ENCODE measurements at regions not wholly inside any gene's neighbourhood (a gene's known extent, or its start where the extent isn't known, plus 50 kb on each side); places are given as distances from the start of the nearest gene placed in this dataset.

DNA sequence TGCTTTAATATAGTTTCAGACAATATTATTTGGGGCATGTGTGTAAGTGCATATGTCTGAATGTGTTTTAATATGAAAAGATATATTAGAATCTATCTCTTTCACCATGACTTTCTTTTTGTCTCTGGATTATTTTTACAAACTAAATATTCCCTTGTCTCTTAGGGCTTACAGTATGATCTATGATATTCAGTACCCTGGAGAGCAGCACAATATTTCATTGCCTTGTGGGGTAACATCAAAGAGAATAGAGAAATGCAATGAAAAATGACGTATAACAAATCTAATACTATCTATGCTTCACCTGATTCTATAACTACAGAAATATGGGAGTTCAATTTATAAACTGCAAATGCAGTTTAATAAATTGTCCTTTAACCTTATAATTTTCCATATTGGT lies 2084.5 kb downstream of the MRPL39 start:
- Histone ChIP-seq H4K91ac (replicated peaks; ENCODE audit: insufficient read length, low read length) (no peak overlapping the region), H3K9ac (replicated peaks in 1 of 4; ENCODE audit: extremely low read depth in 1 of 4, low read depth in 3 of 4, low read length in 3 of 4) (no peak overlapping the region), H3K18ac (ENCODE audit: extremely low read depth, low read length) (no peak overlapping the region), H2AK5ac (ENCODE audit: low read depth, low read length) (no peak overlapping the region), H4K20me1 (replicated peaks in 1 of 2; ENCODE audit: control insufficient read depth in 1 of 2, insufficient read depth in 2 of 2, low read length in 2 of 2) (no peaks in the 10 kb centered on the region), H3K4me1 (replicated peaks in 1 of 4; ENCODE audit: control insufficient read depth in 3 of 4, insufficient read depth in 4 of 4, low read length in 3 of 4) (no peaks in the 10 kb centered on the region), H3K79me2 (ENCODE audit: control insufficient read depth in 1 of 2, insufficient read depth in 2 of 2, low read length in 2 of 2) (no peaks in the 10 kb centered on the region), H3K79me1 (ENCODE audit: low read depth, low read length) (no peaks in the 10 kb centered on the region), H2AFZ (ENCODE audit: low read length) (no peak overlapping the region), H4K5ac (ENCODE audit: insufficient read length, low read depth, low read length) (no peak overlapping the region), H3K4ac (replicated peaks; ENCODE audit: insufficient read length, low read depth, low read length) (no peak overlapping the region), H3K56ac (replicated peaks; ENCODE audit: insufficient read length, low read depth, low read length) (no peak overlapping the region), H3K4me3 (ENCODE audit: extremely low read depth in 1 of 4, insufficient read depth in 2 of 4, low read depth in 3 of 4, low read length in 4 of 4) (no peak overlapping the region), H2BK120ac (replicated peaks; ENCODE audit: low read depth, low read length) (no peak overlapping the region), H2BK5ac (ENCODE audit: low read depth, low read length) (no peak overlapping the region), H2BK12ac (ENCODE audit: low read depth, low read length) (no peak overlapping the region), H2BK15ac (ENCODE audit: low read length) (no peak overlapping the region), H3K27ac (ENCODE audit: low read depth, low read length) (no peak overlapping the region), H3K23ac (ENCODE audit: insufficient read length) (no peak overlapping the region), H3K9me3 (ENCODE audit: insufficient read depth in 2 of 2, low read depth in 1 of 2, low read length in 1 of 2) (no peaks in the 10 kb centered on the region), H3K27me3 (replicated peaks in 1 of 4; ENCODE audit: control insufficient read depth in 3 of 4, extremely low read depth in 1 of 4, insufficient read depth in 3 of 4, low read length in 3 of 4) (no peaks in the 10 kb centered on the region), H4K8ac (ENCODE audit: extremely low read depth, insufficient read depth, low read length) (no peak overlapping the region), H3K4me2 (ENCODE audit: insufficient read depth in 1 of 2, low read depth in 2 of 2, low read length in 2 of 2) (no peak overlapping the region), H3K23me2 (ENCODE audit: low read depth, low read length) (no peaks in the 10 kb centered on the region), H3K14ac (ENCODE audit: insufficient read length) (no peak overlapping the region), H3K36me3 (ENCODE audit: control insufficient read depth in 2 of 4, insufficient read depth in 4 of 4, low read length in 3 of 4) (no peaks in the 10 kb centered on the region), H2BK20ac (ENCODE audit: low read length) (no peak overlapping the region)
- POLR2A ChIA-PET (ENCODE audit: partially characterized antibody) = no interaction called here
- 82% methylated on average over 1 of the region's 1 CpG; no CpG with 5 or more reads in 1 of the 2 experiments for WGBS, 2 experiments (ENCODE audit: extremely low coverage in 1 of 2, insufficient coverage in 1 of 2, insufficient read length in 1 of 2, insufficient replicate concordance in 2 of 2, low coverage in 1 of 2, low lambda C conversion rate in 2 of 2, missing lambda C conversion rate in 1 of 2)
- DNase-seq (ENCODE audit: low read depth in 1 of 2, low spot score in 2 of 2) = no peak
- CTCF ChIA-PET (ENCODE audit: partially characterized antibody) = no interaction called here
- no peak for FAIRE-seq
- TF ChIP-seq POLR2A (IDR thresholded peaks at IDR 0.05; ENCODE audit: control extremely low read depth in 1 of 2, low read depth in 2 of 2, low read length in 2 of 2) (no peak), MAFK (IDR thresholded peaks at IDR 0.05; ENCODE audit: low read depth, low read length) (no peak), BCL11A (IDR thresholded peaks at IDR 0.05; ENCODE audit: low read depth in 2 of 2, low read length in 2 of 2) (no peak), EP300 (IDR thresholded peaks at IDR 0.05; ENCODE audit: borderline replicate concordance in 1 of 2, low read depth in 2 of 2, low read length in 2 of 2) (no peak), JUN (IDR thresholded peaks at IDR 0.05; ENCODE audit: low read depth, low read length) (no peak), CEBPB (IDR thresholded peaks at IDR 0.05; ENCODE audit: low read depth, low read length) (no peak), TCF12 (IDR thresholded peaks at IDR 0.05; ENCODE audit: low read depth, low read length) (no peak), SP1 (IDR thresholded peaks at IDR 0.05; ENCODE audit: low read depth, low read length) (no peak), CHD1 (IDR thresholded peaks at IDR 0.05; ENCODE audit: low read depth, low read length) (no peak), RNF2 (IDR thresholded peaks at IDR 0.05; ENCODE audit: borderline replicate concordance, low read depth, low read length, missing control alignments, poor library complexity, severe bottlenecking) (no peak), JUND (IDR thresholded peaks at IDR 0.05; ENCODE audit: low read length) (no peak), KDM5A (IDR thresholded peaks at IDR 0.05; ENCODE audit: low read length) (no peak), POLR2AphosphoS5 (IDR thresholded peaks at IDR 0.05; ENCODE audit: low read depth, low read length) (no peak)
- TF ChIP-seq, protein P1, sequence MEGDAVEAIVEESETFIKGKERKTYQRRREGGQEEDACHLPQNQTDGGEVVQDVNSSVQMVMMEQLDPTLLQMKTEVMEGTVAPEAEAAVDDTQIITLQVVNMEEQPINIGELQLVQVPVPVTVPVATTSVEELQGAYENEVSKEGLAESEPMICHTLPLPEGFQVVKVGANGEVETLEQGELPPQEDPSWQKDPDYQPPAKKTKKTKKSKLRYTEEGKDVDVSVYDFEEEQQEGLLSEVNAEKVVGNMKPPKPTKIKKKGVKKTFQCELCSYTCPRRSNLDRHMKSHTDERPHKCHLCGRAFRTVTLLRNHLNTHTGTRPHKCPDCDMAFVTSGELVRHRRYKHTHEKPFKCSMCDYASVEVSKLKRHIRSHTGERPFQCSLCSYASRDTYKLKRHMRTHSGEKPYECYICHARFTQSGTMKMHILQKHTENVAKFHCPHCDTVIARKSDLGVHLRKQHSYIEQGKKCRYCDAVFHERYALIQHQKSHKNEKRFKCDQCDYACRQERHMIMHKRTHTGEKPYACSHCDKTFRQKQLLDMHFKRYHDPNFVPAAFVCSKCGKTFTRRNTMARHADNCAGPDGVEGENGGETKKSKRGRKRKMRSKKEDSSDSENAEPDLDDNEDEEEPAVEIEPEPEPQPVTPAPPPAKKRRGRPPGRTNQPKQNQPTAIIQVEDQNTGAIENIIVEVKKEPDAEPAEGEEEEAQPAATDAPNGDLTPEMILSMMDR (IDR thresholded peaks at IDR 0.05; ENCODE audit: control extremely low read depth in 1 of 3, insufficient read depth in 1 of 3, low read depth in 1 of 3, low read length in 3 of 3) = no peak
